Endothelial cell of umbilical vein (primary cell): ENCODE measurements at regions not wholly inside any gene's neighbourhood (a gene's known extent, or its start where the extent isn't known, plus 50 kb on each side); places are given as distances from the start of the nearest gene placed in this dataset.

Source experiments
- BruUV-seq: library from RNA; stranded (reverse); fragments of 400-500 nt; replicated peaks from 2 replicates; lab custom pipeline; 2021; lab: Mats Ljungman, UMichigan
- CTCF ChIA-PET: fragments of 300-600, 350-600 bp; sonication (Branson Sonifier 250); formaldehyde crosslinking; loops from one replicate; lab custom pipeline; 2021; ENCODE audit warnings: antibody characterized with exemption, inconsistent platforms; lab: Charles Lee
- POLR2A ChIA-PET: fragments of 300-600, 350-600 bp; sonication (Branson Sonifier 250); formaldehyde crosslinking; loops from one replicate; lab custom pipeline; 2021; ENCODE audit warnings: antibody characterized with exemption, inconsistent platforms; lab: Charles Lee
- DNase-seq: peaks from one replicate; pipeline ENCODE4 v3.0.0-alpha.2; 2011; ENCODE audit warnings: low read depth, low spot score
- FAIRE-seq: peaks from 2 replicates; lab custom pipeline; 2011; peaks lifted over from hg19 to GRCh38; lab: Jason Lieb, UNC
- H2AFZ ChIP-seq: 2 replicates; pipeline ENCODE4 v1.6.0; 2012; ENCODE audit warnings: low read depth, low read length, control low read depth, inconsistent platforms
- H3K27ac ChIP-seq: 2 replicates; pipeline ENCODE4 v1.5.1; 2011; ENCODE audit warnings: low read depth, mild to moderate bottlenecking, control low read depth, low read length, moderate library complexity; ENCODE audit not compliant: insufficient read depth
- H3K27me3 ChIP-seq, 2 experiments: 2 replicates each; pipeline versions ENCODE4 v1.6.0 to v1.6.1; 2011; ENCODE audit warnings: low read length in 2 of 2, mixed read lengths in 1 of 2; ENCODE audit not compliant: control insufficient read depth in 2 of 2, insufficient read depth in 2 of 2
- H3K36me3 ChIP-seq, 2 experiments: 2 replicates in 1 of 2; 3 replicates in 1 of 2; pipeline ENCODE4 v1.5.1; 2011; ENCODE audit warnings: low read length in 2 of 2, mild to moderate bottlenecking in 1 of 2, moderate library complexity in 1 of 2; ENCODE audit not compliant: control insufficient read depth in 2 of 2, insufficient read depth in 2 of 2; ENCODE audit errors: extremely low read depth in 1 of 2
- H3K4me1 ChIP-seq: 3 replicates; pipeline ENCODE4 v1.5.1; 2011; ENCODE audit warnings: mild to moderate bottlenecking, low read length; ENCODE audit not compliant: control insufficient read depth, insufficient read depth; ENCODE audit errors: extremely low read depth
- H3K4me2 ChIP-seq: 2 replicates; pipeline ENCODE4 v1.6.1; 2011; ENCODE audit warnings: low read length, control low read depth, mixed read lengths; ENCODE audit not compliant: insufficient read depth
- H3K4me3 ChIP-seq, 3 experiments: fragments of 200-600 bp in 1 of 3; sonication (generic), shearing (Covaris generic) in 1 of 3; replicated peaks in 1 of 3; 2 replicates each; pipeline ENCODE4 v1.5.1; 2011 to 2016; ENCODE audit warnings: control low read depth in 3 of 3, low read length in 3 of 3, mild to moderate bottlenecking in 2 of 3, inconsistent platforms in 1 of 3, low read depth in 1 of 3, moderate library complexity in 1 of 3; ENCODE audit not compliant: insufficient read depth in 1 of 3
- H3K79me2 ChIP-seq: 2 replicates; pipeline ENCODE4 v1.6.0; 2012; ENCODE audit warnings: low read length, inconsistent platforms; ENCODE audit not compliant: control insufficient read depth, insufficient read depth
- H3K9ac ChIP-seq: replicated peaks from 2 replicates; pipeline ENCODE3; 2011; ENCODE audit warnings: low read length, control low read depth; ENCODE audit not compliant: insufficient read depth; ENCODE audit errors: extremely low read depth
- H3K9me1 ChIP-seq: replicated peaks from 3 replicates; pipeline ENCODE4 v1.6.0; 2011; ENCODE audit warnings: mild to moderate bottlenecking, low read length; ENCODE audit not compliant: control insufficient read depth, insufficient read depth; ENCODE audit errors: extremely low read depth
- H3K9me3 ChIP-seq: replicated peaks from 2 replicates; pipeline ENCODE4 v1.5.1; 2012; ENCODE audit warnings: low read length, inconsistent platforms; ENCODE audit not compliant: control insufficient read depth, insufficient read depth
- H4K20me1 ChIP-seq: replicated peaks from 2 replicates; pipeline ENCODE3; 2011; ENCODE audit warnings: mild to moderate bottlenecking, low read length; ENCODE audit not compliant: control insufficient read depth, insufficient read depth; ENCODE audit errors: extremely low read depth
- CTCF ChIP-seq, 2 donors: IDR thresholded peaks; 1 replicate in 1 of 2; 2 replicates in 1 of 2; pipeline ENCODE4 v1.5.1; 2011; ENCODE audit warnings: low read length in 2 of 2, mild to moderate bottlenecking in 2 of 2, moderate library complexity in 2 of 2, control low read depth in 1 of 2, inconsistent platforms in 1 of 2, low read depth in 1 of 2; ENCODE audit not compliant: insufficient read depth in 1 of 2; ENCODE audit errors: extremely low read depth in 1 of 2
- EZH2 ChIP-seq: IDR thresholded peaks from 2 replicates; pipeline ENCODE4 v1.6.1; 2012; ENCODE audit warnings: borderline replicate concordance, low read depth, mild to moderate bottlenecking, moderate library complexity, low read length, inconsistent platforms; ENCODE audit not compliant: severe bottlenecking
- FOS ChIP-seq: IDR thresholded peaks from 2 replicates; pipeline ENCODE4 v1.6.1; 2011; ENCODE audit warnings: mild to moderate bottlenecking, low read length, moderate library complexity, borderline replicate concordance; ENCODE audit not compliant: insufficient read depth
- GATA2 ChIP-seq: IDR thresholded peaks from 2 replicates; pipeline ENCODE4 v1.7.0; 2011; ENCODE audit warnings: low read depth, mild to moderate bottlenecking, moderate library complexity, mixed read lengths, low read length; ENCODE audit not compliant: insufficient read length, insufficient read depth
- JUN ChIP-seq: IDR thresholded peaks from 2 replicates; pipeline ENCODE4 v1.6.1; 2011; ENCODE audit warnings: borderline replicate concordance, low read depth; ENCODE audit not compliant: insufficient read length, insufficient read depth
- MAX ChIP-seq: IDR thresholded peaks from 2 replicates; pipeline ENCODE4 v1.6.1; 2011; ENCODE audit not compliant: insufficient read depth, insufficient read length
- MYC ChIP-seq: IDR thresholded peaks from one replicate; pipeline ENCODE4 v1.6.1; 2011; ENCODE audit warnings: mild to moderate bottlenecking, low read depth, low read length
- POLR2A ChIP-seq: IDR thresholded peaks from 2 replicates; pipeline ENCODE4 v1.6.1; 2012; ENCODE audit warnings: low read depth, mild to moderate bottlenecking, control low read depth, low read length
- POLR2AphosphoS5 ChIP-seq: IDR thresholded peaks from 2 replicates; pipeline ENCODE4 v1.6.1; 2012; ENCODE audit warnings: low read depth, mild to moderate bottlenecking, control low read depth, low read length, moderate library complexity; ENCODE audit not compliant: insufficient read depth
- dilution Hi-C: fragments of 300-500 bp; cut with MboI; formaldehyde crosslinking; loops from one replicate; pipeline ENCODE4 v1.15.0; 2019; ENCODE audit warnings: low sequenced_read_pairs; ENCODE audit not compliant: extremely low pct_ligation_motif_present
- intact Hi-C: fragments of 100-400 bp; cut with micrococcal nuclease; formaldehyde crosslinking; loops from one replicate; pipeline ENCODE4 v1.10.0; 2022

DNA sequence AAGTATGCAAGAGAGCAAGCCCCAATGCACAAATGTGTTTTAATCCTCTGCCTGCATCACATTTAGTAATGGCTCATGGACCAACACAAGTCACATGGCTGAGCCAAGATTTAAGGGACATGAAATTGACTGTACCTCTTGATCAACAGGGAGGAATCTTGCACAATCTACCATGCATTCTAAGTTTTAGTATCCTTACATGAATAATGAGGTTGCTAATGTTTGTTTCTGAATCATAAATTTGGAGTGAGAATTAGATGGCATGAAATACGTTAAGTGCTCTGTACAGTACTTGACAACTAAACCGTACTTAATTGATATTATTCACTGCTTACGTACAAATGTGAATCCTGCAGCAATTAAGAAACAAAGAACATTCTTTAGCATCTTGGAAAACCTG, 553.8 kb upstream of the JAG1 start:
- H3K9ac ChIP-seq, result no peak overlapping the region
- BruUV-seq, result no TSS peak
- H3K4me1 ChIP-seq, result peaks cover 12% of the 10 kb centered on the region
- no peaks in the 10 kb centered on the region for H3K79me2 ChIP-seq
- no peaks in the 10 kb centered on the region for H3K9me1 ChIP-seq
- TF ChIP-seq EZH2, result no peak
- no peak for TF ChIP-seq GATA2
- no peak for TF ChIP-seq MYC
- no peak overlapping the region for H3K4me3 ChIP-seq
- ChIA-PET POLR2A (no interaction called here), CTCF (interaction anchor here (1.1 kb wide), 1 partner anchor 20 kb away, joined by 3 read pairs; no protein-coding TSS in a partner anchor)
- H3K4me2 ChIP-seq, result no peak overlapping the region
- dilution Hi-C loops (no loop called here), intact Hi-C loops (no loop called here)
- no peak overlapping the region for H2AFZ ChIP-seq
- no peak for FAIRE-seq
- DNase-seq, result no peak
- no peaks in the 10 kb centered on the region for H3K27me3 ChIP-seq
- H4K20me1 ChIP-seq, result no peaks in the 10 kb centered on the region
- no peak overlapping the region for H3K27ac ChIP-seq
- no peaks in the 10 kb centered on the region for H3K9me3 ChIP-seq
- H3K36me3 ChIP-seq, result no peaks in the 10 kb centered on the region

DNA sequence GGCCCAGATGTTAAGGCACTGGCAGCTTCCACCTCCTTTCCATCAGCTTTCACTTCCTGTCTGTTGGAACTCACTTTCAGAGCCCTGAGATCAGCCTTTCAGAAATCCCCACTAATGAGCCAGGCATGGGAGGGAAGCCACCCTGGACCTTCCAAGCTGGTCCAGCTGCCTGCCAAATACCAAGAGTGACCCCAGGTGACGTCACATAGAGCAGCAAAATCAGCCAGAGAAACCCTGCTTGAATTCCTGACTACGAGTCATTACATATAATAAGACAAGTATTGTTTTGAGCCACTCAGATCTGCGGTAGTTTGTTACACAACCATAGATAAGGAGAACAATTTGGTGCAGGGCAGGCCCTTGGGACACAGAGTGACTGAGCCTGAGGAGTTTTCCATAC, 556.0 kb upstream of the JAG1 start:
- intact Hi-C loops, result no loop called here
- POLR2A ChIA-PET, result no interaction called here
- dilution Hi-C loops, result no loop called here

More for the DNA sequence above, 556.0 kb upstream of the JAG1 start:
- Histone ChIP-seq H3K9me1 (no peaks in the 10 kb centered on the region), H4K20me1 (no peaks in the 10 kb centered on the region), H3K27me3 (no peaks in the 10 kb centered on the region), H3K36me3 (no peaks in the 10 kb centered on the region), H3K4me3 (no peak overlapping the region), H3K4me2 (peak overlapping the region; percentile 78), H3K4me1 (peaks cover 23% of the 10 kb centered on the region), H2AFZ (peak overlapping the region; percentile 84), H3K9ac (peak overlapping the region; percentile 45), H3K79me2 (no peaks in the 10 kb centered on the region), H3K27ac (peak overlapping the region; percentile 58), H3K9me3 (no peaks in the 10 kb centered on the region)
- FAIRE-seq (peak; percentile 62), DNase-seq (peak; percentile 90)
- CTCF ChIA-PET, result interaction anchor here (0.5 kb wide), 1 partner anchor 485 kb away, joined by 3 read pairs; no protein-coding TSS in a partner anchor
- BruUV-seq, result no TSS peak
- no peak for TF ChIP-seq GATA2
- TF ChIP-seq POLR2AphosphoS5, result no peak
- TF ChIP-seq MYC, result no peak
- no peak for TF ChIP-seq POLR2A
- peak; percentile 16 for TF ChIP-seq FOS
- no peak for TF ChIP-seq MAX
- TF ChIP-seq CTCF (IDR thresholded peaks at IDR 0.05; ENCODE audit: extremely low read depth in 1 of 2, insufficient read depth in 1 of 2, low read depth in 1 of 2, low read length in 2 of 2), result no peak
- TF ChIP-seq EZH2, result no peak
- peak; percentile 41 for TF ChIP-seq JUN
